AG10803 (cell line): ENCODE measurements at regions not wholly inside any gene's neighbourhood (a gene's known extent, or its start where the extent isn't known, plus 50 kb on each side); places are given as distances from the start of the nearest gene placed in this dataset.

Experiments used
- DNase-seq: peaks from one replicate; pipeline ENCODE4 v3.0.0; 2010; ENCODE audit warnings: low read depth
- H3K4me3 ChIP-seq: 2 replicates; pipeline ENCODE4 v1.5.1; 2011; ENCODE audit warnings: mild to moderate bottlenecking, low read length, control low read depth
- TF ChIP-seq, protein P1 (sequence below): conservative IDR thresholded peaks from 2 replicates; pipeline ENCODE4 v1.5.1; 2011; ENCODE audit warnings: mild to moderate bottlenecking, low read length, control low read depth, inconsistent platforms

DNA sequence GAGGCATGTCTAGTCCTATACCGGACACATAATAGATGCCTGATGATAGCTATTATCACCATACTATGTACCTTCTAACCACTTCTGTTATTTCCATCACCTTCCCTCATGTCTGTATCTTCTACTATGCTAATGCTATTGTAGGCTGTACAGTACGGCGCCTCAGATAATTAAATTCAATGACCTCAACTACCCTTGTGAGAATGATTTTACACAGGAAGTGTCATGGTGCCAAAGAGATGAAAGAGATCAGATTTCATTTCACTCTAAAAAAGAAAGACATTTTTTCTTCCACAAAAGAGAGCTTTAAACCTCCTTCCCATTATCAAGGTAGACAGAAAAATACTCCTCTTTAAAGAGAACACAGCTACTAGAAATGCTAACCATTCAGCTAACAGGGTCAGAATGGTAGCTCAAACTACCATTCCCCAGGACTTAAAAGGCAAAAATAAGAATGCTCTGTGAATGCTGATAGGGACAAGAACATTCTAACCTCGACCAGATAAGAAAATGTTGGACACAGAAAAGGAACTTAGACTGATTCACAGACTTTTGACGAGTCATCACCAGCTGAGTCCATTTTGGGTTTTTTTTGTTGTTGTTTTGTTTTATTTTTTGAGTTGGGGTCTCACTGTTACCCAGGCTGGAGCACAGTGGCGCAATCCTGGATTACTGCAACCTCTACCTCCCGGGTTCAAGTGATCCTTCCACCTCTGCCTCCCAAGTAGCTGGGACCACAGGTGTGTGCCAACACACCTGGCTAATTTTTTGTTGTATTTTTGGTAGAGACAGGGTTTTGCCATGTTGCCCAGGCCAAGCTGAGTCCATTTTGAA is 99.2 kb upstream of the RAPGEF2 start:
- no peak overlapping the region for H3K4me3 ChIP-seq
- TF ChIP-seq, protein P1, sequence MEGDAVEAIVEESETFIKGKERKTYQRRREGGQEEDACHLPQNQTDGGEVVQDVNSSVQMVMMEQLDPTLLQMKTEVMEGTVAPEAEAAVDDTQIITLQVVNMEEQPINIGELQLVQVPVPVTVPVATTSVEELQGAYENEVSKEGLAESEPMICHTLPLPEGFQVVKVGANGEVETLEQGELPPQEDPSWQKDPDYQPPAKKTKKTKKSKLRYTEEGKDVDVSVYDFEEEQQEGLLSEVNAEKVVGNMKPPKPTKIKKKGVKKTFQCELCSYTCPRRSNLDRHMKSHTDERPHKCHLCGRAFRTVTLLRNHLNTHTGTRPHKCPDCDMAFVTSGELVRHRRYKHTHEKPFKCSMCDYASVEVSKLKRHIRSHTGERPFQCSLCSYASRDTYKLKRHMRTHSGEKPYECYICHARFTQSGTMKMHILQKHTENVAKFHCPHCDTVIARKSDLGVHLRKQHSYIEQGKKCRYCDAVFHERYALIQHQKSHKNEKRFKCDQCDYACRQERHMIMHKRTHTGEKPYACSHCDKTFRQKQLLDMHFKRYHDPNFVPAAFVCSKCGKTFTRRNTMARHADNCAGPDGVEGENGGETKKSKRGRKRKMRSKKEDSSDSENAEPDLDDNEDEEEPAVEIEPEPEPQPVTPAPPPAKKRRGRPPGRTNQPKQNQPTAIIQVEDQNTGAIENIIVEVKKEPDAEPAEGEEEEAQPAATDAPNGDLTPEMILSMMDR = no peak
- DNase-seq = no peak

DNA sequence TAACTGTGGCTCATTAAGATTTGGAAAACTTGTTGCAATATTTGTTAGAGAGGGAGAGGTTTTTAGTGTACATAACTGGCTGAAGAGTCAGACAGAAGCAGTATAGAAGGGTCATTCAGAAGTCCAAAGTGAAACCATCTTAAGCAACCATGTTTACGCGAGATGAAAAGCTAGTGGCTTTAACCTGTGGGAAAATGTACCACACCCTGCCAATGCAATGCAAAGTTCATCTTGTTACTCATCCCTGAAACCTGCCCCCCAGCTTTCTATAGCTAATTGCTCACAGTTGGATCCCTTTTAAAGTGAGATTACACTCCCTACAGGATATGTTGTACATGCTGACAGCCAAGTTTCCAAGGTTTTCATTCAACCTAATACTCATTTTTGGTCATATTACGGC is 96.7 kb upstream of the RAPGEF2 start:
- TF ChIP-seq, protein P1 = no peak
- DNase-seq = peak; percentile 49
- H3K4me3 ChIP-seq = no peak overlapping the region

DNA sequence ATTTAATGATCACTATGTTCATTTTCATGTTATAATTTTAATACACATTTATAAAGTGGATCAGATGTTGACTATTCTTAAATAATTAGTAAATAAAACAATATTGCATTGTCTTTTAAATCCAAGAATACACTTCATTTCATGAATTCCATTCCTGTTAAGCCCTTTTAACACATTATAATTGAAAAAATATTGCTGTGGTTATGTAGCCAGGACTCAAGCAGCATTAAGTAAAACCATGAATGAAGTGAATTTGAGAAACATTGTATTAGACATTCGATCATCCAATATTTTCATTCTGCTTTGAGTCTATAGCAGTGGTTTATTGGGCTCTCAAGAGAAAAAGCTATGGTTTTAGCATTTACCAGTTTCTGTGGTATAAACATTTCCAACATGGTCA is 94.2 kb upstream of the RAPGEF2 start:
- peak; percentile 53 for DNase-seq
- H3K4me3 ChIP-seq = no peak overlapping the region
- TF ChIP-seq, protein P1 = no peak

- DNase-seq = no peak
- no peak overlapping the region for H3K4me3 ChIP-seq
- TF ChIP-seq, protein P1 = no peak
Observed at GRCh38 chr4:159009521-159009920, 93.4 kb upstream of the RAPGEF2 start.

GRCh38 chr4:159010100-159010499 is 92.8 kb upstream of the RAPGEF2 start:
- H3K4me3 ChIP-seq = no peak overlapping the region
- TF ChIP-seq, protein P1 = no peak
- no peak for DNase-seq

- TF ChIP-seq, protein P1 = no peak
- no peak overlapping the region for H3K4me3 ChIP-seq
- DNase-seq = peak; percentile 96
Observed at GRCh38 chr4:159010563-159011260, 92.2 kb upstream of the RAPGEF2 start.

- peak; percentile 87 for DNase-seq
Observed at GRCh38 chr4:159012381-159012780, 90.5 kb upstream of the RAPGEF2 start.

More at GRCh38 chr4:159012381-159012780, 90.5 kb upstream of the RAPGEF2 start:
- TF ChIP-seq, protein P1 = no peak
- H3K4me3 ChIP-seq = no peak overlapping the region
